Liver (tissue), 8 donors: ENCODE measurements at regions not wholly inside any gene's neighbourhood (a gene's known extent, or its start where the extent isn't known, plus 50 kb on each side); places are given as distances from the start of the nearest gene placed in this dataset.

Experiments used
- DNase-seq: peaks from one replicate; pipeline ENCODE4 v3.0.0-alpha.2; 2017; ENCODE audit warnings: low spot score
- H3K27ac ChIP-seq, 2 donors: one replicate each; pipeline ENCODE4 v1.7.0; 2013; ENCODE audit warnings: inconsistent platforms in 2 of 2, low read length in 2 of 2, control low read depth in 1 of 2, low read depth in 1 of 2, mild to moderate bottlenecking in 1 of 2
- H3K27me3 ChIP-seq, 4 donors: one replicate each; pipeline versions ENCODE4 v1.6.1 to v1.7.0; 2013; ENCODE audit warnings: low read length in 3 of 4, inconsistent platforms in 1 of 4, mild to moderate bottlenecking in 1 of 4, moderate library complexity in 1 of 4; ENCODE audit not compliant: control insufficient read depth in 4 of 4, insufficient read depth in 4 of 4
- H3K36me3 ChIP-seq, 4 donors: one replicate each; pipeline versions ENCODE4 v1.6.1 to v1.7.0; 2013; ENCODE audit warnings: low read length in 3 of 4, mild to moderate bottlenecking in 3 of 4, low read depth in 1 of 4, moderate library complexity in 1 of 4; ENCODE audit not compliant: control insufficient read depth in 4 of 4, insufficient read depth in 3 of 4
- H3K4me1 ChIP-seq, 4 donors: one replicate each; pipeline versions ENCODE4 v1.6.1 to v1.7.0; 2013; ENCODE audit warnings: low read length in 3 of 4, mild to moderate bottlenecking in 3 of 4, moderate library complexity in 1 of 4; ENCODE audit not compliant: control insufficient read depth in 4 of 4, insufficient read depth in 4 of 4
- H3K4me3 ChIP-seq, 3 donors: one replicate each; pipeline versions ENCODE4 v1.6.1 to v1.7.0; 2013; ENCODE audit warnings: low read length in 3 of 3, control low read depth in 1 of 3, low read depth in 1 of 3, mild to moderate bottlenecking in 1 of 3
- H3K9ac ChIP-seq, 2 donors: one replicate each; pipeline ENCODE4 v1.7.0; 2013; ENCODE audit warnings: low read length in 2 of 2, mild to moderate bottlenecking in 2 of 2, moderate library complexity in 2 of 2, control low read depth in 1 of 2, low read depth in 1 of 2
- H3K9me3 ChIP-seq, 4 donors: one replicate each; pipeline versions ENCODE4 v1.6.1 to v1.7.0; 2013; ENCODE audit warnings: low read length in 3 of 4; ENCODE audit not compliant: control insufficient read depth in 4 of 4
- ATF3 ChIP-seq: IDR thresholded peaks from 2 replicates; pipeline ENCODE4 v1.6.1; 2016; ENCODE audit warnings: antibody characterized with exemption
- CTCF ChIP-seq: fragments of 150-350 bp; IDR thresholded peaks from 2 replicates; pipeline ENCODE4 v1.5.1; 2017; ENCODE audit warnings: improper control_type of control experiment, low read depth, low read length; ENCODE audit not compliant: missing input control
- EGR1 ChIP-seq, 2 donors: IDR thresholded peaks; 2 replicates each; pipeline ENCODE4 v1.6.1; 2016 to 2018; ENCODE audit warnings: antibody characterized with exemption in 2 of 2, low read depth in 2 of 2
- FOXA1 ChIP-seq: IDR thresholded peaks from 2 replicates; pipeline ENCODE4 v1.6.1; 2016; ENCODE audit warnings: antibody characterized with exemption
- FOXA2 ChIP-seq: IDR thresholded peaks from 2 replicates; pipeline ENCODE4 v1.6.1; 2016; ENCODE audit warnings: antibody characterized with exemption
- GABPA ChIP-seq, 2 donors: IDR thresholded peaks in 1 of 2; conservative IDR thresholded peaks in 1 of 2; 2 replicates each; pipeline ENCODE4 v1.6.1; 2016; ENCODE audit warnings: antibody characterized with exemption in 2 of 2, mild to moderate bottlenecking in 1 of 2, moderate library complexity in 1 of 2
- HNF4A ChIP-seq, 2 donors: conservative IDR thresholded peaks; 2 replicates each; pipeline ENCODE4 v1.6.1; 2016; ENCODE audit warnings: antibody characterized with exemption in 2 of 2, mild to moderate bottlenecking in 2 of 2
- HNF4G ChIP-seq: IDR thresholded peaks from 2 replicates; pipeline ENCODE4 v1.6.1; 2016; ENCODE audit warnings: antibody characterized with exemption
- JUND ChIP-seq, 2 donors: IDR thresholded peaks; 2 replicates each; pipeline ENCODE4 v1.6.1; 2016; ENCODE audit warnings: antibody characterized with exemption in 2 of 2
- MAX ChIP-seq: IDR thresholded peaks from 2 replicates; pipeline ENCODE4 v1.6.1; 2016; ENCODE audit warnings: antibody characterized with exemption
- NR2F2 ChIP-seq: IDR thresholded peaks from 2 replicates; pipeline ENCODE4 v1.6.1; 2016; ENCODE audit warnings: antibody characterized with exemption
- RAD21 ChIP-seq, 2 donors: IDR thresholded peaks; 2 replicates each; pipeline ENCODE4 v1.6.1; 2016; ENCODE audit warnings: antibody characterized with exemption in 2 of 2, mild to moderate bottlenecking in 2 of 2
- RXRA ChIP-seq, 2 donors: IDR thresholded peaks; 2 replicates each; pipeline ENCODE4 v1.6.1; 2017 to 2018; ENCODE audit warnings: antibody characterized with exemption in 2 of 2, mild to moderate bottlenecking in 1 of 2
- SP1 ChIP-seq: IDR thresholded peaks from 2 replicates; pipeline ENCODE4 v1.6.1; 2018; ENCODE audit warnings: antibody characterized with exemption, mild to moderate bottlenecking
- TAF1 ChIP-seq: conservative IDR thresholded peaks from 2 replicates; pipeline ENCODE4 v1.6.1; 2016; ENCODE audit warnings: antibody characterized with exemption, mild to moderate bottlenecking
- YY1 ChIP-seq: IDR thresholded peaks from 2 replicates; pipeline ENCODE4 v1.6.1; 2016; ENCODE audit warnings: antibody characterized with exemption, mild to moderate bottlenecking
- ZBTB33 ChIP-seq: IDR thresholded peaks from 2 replicates; pipeline ENCODE4 v1.6.1; 2016; ENCODE audit warnings: antibody characterized with exemption
- WGBS: extraction: QIAGEN DNeasy Blood & Tissue Kit; methylation state at CpG from one replicate; pipeline ENCODE4 v1.1.7; 2013; 5-methylcytosine and 5-hydroxymethylcytosine counted together
- donor health status: healthy.
- donor health status: healthy.
- donor health status: healthy.
- donor health status: healthy.
- donor health status: healthy.

GRCh38 chr4:186919340-186919739 is 195.7 kb upstream of the FAT1 start:
- no peak overlapping the region for H3K9ac ChIP-seq
- TF ChIP-seq FOXA1, result no peak
- TF ChIP-seq HNF4A (conservative IDR thresholded peaks at IDR 0.05), result no peak
- no peak for TF ChIP-seq TAF1
- no peak for TF ChIP-seq MAX
- no peak for TF ChIP-seq GABPA (IDR thresholded peaks at IDR 0.05 in 1 of 2, conservative IDR thresholded peaks at IDR 0.05 in 1 of 2)
- no peak for TF ChIP-seq RXRA (IDR thresholded peaks at IDR 0.05)
- no peak for TF ChIP-seq ATF3
- no peak for TF ChIP-seq HNF4G
- TF ChIP-seq ZBTB33, result no peak
- no peak for TF ChIP-seq JUND (IDR thresholded peaks at IDR 0.05)
- no peak for TF ChIP-seq NR2F2
- no peak for TF ChIP-seq YY1
- TF ChIP-seq FOXA2, result no peak
- 95% methylated on average over 16 of the region's 16 CpGs for WGBS
- H3K9me3 ChIP-seq, result no peaks in the 10 kb centered on the region
- no peak overlapping the region for H3K4me3 ChIP-seq
- no peaks in the 10 kb centered on the region for H3K36me3 ChIP-seq
- DNase-seq, result no peak
- H3K27ac ChIP-seq, result no peak overlapping the region
- H3K4me1 ChIP-seq, result no peaks in the 10 kb centered on the region
- H3K27me3 ChIP-seq, result no peaks in the 10 kb centered on the region

- H3K4me3 ChIP-seq, result no peak overlapping the region
- no peaks in the 10 kb centered on the region for H3K36me3 ChIP-seq
- TF ChIP-seq RXRA (IDR thresholded peaks at IDR 0.05) (no peak), JUND (IDR thresholded peaks at IDR 0.05) (no peak), NR2F2 (no peak), HNF4A (conservative IDR thresholded peaks at IDR 0.05) (no peak), GABPA (IDR thresholded peaks at IDR 0.05 in 1 of 2, conservative IDR thresholded peaks at IDR 0.05 in 1 of 2) (no peak), FOXA2 (no peak), YY1 (no peak), RAD21 (IDR thresholded peaks at IDR 0.05) (no peak), CTCF (no peak), FOXA1 (no peak), ZBTB33 (no peak), SP1 (no peak), HNF4G (no peak), ATF3 (no peak), MAX (no peak), TAF1 (no peak), EGR1 (IDR thresholded peaks at IDR 0.05; ENCODE audit: low read depth in 2 of 2) (no peak)
- H3K27me3 ChIP-seq, result no peaks in the 10 kb centered on the region
- no peak overlapping the region for H3K27ac ChIP-seq
- no peak for DNase-seq
- H3K9ac ChIP-seq, result no peak overlapping the region
- H3K4me1 ChIP-seq, result no peaks in the 10 kb centered on the region
- H3K9me3 ChIP-seq, result no peaks in the 10 kb centered on the region
- 89% methylated on average over 2 of the region's 2 CpGs for WGBS
These were observed 196.8 kb upstream of the FAT1 start for GRCh38 chr4:186920483-186920882.
